ENCODE measurements at regions not wholly inside any gene's neighbourhood (a gene's known extent, or its start where the extent isn't known, plus 50 kb on each side); places are given as distances from the start of the nearest gene placed in this dataset.
"Not testable (repeated sequence)": the region's sequence is repeated elsewhere in the genome, so short reads cannot be mapped to it uniquely, and the experiment has no call there.

- DNase-seq: no peak
These were observed 100.2 kb downstream of the FBXO8 start for GRCh38 chr4:174183259-174183658.

DNA sequence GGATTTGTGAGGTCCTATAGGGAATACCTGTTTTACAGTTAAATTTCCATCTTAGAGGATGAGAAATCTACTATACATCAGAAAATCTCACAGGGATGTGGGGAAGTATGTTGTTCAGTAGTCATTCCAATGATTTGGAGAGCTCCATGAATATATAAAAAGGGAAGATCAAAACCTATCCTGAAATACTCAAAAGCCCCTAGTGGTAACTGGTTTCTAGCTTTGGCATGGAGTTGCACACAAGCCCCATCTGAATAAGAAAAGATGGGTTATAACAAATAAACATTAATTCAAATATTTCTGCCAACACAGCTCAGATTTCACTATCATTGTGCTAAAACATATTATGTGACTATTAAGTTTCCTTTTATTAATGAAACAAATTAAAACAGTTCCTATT lies 101.6 kb downstream of the FBXO8 start:
- no peak for DNase-seq

GRCh38 chr4:174177536-174177935 lies 105.9 kb downstream of the FBXO8 start:
- no peak for DNase-seq

- not testable (repeated sequence) for DNase-seq
These were observed 107.6 kb downstream of the FBXO8 start for GRCh38 chr4:174175836-174176235.

GRCh38 chr4:174173360-174173759 lies 110.1 kb downstream of the FBXO8 start:
- DNase-seq: no peak

- no peak for DNase-seq
These were observed 111.2 kb downstream of the FBXO8 start for GRCh38 chr4:174172274-174172673.

GRCh38 chr4:174170906-174171305 lies 112.6 kb downstream of the FBXO8 start:
- DNase-seq: no peak

GRCh38 chr4:174170091-174170490 lies 113.4 kb downstream of the FBXO8 start:
- no peak for DNase-seq

DNA sequence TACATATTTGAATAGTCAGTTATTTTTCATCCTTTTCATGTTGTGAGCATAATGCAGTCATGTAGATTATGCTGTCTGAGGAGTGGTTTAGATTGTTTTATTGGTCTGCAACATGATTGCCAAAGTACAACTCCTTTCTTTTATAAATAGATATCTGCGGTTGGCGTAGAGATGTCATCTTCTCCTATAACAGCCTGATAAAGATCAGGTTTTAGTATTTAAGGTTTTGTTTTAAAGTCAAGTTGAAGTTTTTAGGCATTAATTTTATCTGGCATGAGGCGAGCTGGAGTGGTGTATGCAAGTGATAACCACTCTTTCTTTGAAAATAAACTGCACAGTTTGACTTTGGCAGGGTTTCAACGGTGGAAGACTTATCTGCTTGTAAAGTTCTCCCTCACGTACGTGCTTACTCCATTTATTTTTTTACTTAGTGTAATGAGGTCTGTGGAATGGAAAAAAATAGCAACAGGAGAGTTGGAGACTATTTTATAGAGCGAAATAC lies 126.3 kb downstream of the FBXO8 start:
- no peak for DNase-seq

DNA sequence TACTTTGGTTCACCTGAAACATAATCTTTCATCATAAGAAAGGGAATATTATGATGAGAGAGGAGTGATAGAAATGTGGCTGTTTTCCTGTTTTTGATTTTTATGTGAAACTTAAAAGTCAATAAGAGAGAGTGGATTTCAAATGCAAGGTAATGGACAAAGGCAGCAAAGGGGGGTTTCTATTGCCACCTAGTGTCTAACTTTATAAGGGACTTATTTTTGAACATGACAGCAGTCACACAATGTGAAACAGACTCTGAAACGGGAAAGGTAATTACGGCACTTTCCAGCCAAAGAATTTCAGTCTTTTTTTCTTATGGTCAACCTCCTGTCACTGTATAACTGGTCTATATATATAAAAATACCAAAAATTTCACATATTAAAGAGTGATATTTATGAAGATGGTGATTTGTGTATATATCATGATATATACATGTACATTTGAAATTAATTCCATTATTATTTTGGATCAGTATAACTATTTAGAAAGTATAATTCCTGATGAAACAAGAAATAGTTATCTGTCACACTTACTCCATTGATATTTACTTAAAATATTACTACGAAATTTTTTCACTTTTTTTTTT lies 127.1 kb downstream of the FBXO8 start:
- DNase-seq: no peak

GRCh38 chr4:174154215-174154854 lies 129.1 kb downstream of the FBXO8 start:
- no peak for DNase-seq

DNA sequence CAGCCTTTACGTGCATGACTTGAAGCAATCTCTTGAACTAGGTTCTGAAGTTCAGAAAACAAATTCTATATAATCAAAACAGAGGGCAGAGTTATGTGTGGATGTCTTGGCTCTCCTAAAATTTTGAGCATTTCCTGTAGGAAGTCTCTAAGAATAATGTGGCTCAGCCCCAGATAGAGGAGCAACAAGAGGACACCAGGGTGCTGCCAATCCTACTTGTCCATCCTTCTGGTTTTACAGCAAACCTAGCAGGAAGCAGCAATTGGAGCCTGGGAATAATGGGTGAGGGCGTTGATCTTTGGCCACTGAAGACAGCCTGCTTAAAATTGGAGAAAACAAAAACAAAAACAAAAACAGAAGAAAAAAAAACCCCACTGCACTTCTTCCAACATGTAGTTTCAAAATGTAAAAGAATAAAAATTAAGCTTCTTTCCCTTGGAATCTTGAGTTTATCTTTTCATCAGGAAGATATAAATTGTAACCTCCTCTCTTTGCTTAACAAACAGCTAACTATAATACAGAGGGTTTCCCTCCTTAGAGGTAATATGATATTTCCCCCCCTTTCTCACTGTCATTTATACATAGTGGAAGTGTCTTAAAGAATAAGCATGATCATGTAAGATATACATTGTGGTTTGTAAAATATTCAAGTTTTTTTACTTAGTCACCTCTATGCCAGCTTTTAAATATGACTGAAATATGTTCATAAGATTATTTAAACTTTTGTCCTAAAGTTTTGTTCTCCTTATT lies 130.6 kb downstream of the FBXO8 start:
- no peak for DNase-seq

DNA sequence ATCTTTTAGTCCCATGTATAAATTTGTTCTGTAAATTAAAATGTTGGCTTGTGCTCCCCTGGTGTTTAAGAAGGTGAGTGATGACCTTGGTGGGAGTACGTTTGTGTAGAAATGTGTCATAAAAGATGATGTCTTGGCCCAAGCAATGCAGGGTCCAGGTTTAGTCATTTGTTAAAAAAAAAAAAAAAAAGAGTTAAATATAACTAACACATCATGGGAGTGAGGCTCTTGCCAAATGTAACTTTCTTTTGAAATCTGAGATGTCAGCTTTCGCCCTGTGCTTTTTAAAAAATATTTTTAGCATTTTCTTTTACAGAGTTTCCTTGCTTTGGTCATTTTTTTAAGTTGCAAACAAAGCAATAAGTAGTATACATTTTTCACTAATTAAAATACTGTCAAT lies 135.6 kb downstream of the FBXO8 start:
- no peak for DNase-seq

GRCh38 chr4:174144106-174144505 lies 139.4 kb downstream of the FBXO8 start:
- DNase-seq: no peak

- no peak for DNase-seq
These were observed 141.6 kb downstream of the FBXO8 start for GRCh38 chr4:174141876-174142275.

DNA sequence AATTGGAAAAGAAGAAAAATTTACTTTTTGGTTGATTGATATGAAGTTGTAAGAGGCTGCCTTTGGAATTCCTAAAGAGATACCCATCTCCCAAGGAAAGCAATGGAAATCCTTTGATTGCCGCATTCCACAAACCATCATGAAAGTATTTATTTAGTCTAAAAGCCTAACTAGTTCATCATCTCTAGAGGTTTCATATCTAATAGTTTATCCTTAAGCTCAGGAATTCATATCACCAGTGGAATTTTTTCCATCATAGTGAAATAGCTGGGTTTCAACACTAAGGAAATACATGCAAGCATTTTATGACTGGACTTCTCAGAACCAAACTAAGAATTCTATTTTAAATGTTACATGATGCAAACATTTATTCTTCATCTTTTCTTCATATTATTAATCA lies 144.9 kb downstream of the FBXO8 start:
- DNase-seq: no peak

GRCh38 chr4:174137698-174138097 lies 145.8 kb downstream of the FBXO8 start:
- no peak for DNase-seq

DNA sequence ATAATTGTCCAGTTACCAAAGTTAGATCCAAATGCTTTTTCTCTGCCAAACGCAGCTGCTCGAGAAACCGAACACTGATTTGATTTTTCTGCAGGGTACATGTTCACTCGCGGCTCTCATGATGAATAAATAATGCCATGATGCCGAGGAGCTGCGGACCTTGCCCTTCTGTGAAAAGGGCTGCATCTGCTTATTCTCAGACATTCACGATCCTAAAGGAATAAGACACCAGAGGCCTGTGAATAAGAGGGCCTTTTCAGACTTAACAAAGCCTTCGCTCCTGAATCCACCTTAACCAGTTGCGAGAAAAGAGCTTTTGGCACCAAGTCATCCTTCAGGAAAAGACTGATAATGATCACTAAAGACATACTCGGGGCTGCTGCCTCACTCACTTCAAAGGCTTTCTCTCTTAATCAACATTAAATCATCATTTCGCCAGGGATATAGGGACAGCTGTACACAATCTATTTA lies 147.5 kb downstream of the FBXO8 start:
- no peak for DNase-seq

- no peak for DNase-seq
These were observed 147.9 kb downstream of the FBXO8 start for GRCh38 chr4:174135530-174135929.

- DNase-seq: no peak
These were observed 149.1 kb downstream of the FBXO8 start for GRCh38 chr4:174134361-174134760.

DNA sequence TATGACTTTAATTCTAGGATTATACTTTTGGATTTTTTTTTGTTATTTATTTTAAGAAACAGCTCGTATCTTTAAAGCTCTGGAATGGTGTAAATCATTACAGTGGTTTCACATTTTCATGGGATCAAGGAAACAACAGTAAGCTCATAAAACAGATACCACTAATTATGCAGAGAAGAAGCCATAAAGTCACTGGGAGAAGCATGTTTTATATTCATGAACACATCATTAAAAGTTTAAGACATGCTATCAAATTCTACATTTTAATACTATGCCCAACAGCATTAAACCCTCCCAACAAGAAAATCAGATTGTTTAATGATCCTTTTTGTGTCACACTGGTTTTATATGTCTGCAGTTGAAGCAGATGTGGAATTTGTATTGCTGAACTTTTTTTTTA lies 149.9 kb downstream of the FBXO8 start:
- no peak for DNase-seq

DNA sequence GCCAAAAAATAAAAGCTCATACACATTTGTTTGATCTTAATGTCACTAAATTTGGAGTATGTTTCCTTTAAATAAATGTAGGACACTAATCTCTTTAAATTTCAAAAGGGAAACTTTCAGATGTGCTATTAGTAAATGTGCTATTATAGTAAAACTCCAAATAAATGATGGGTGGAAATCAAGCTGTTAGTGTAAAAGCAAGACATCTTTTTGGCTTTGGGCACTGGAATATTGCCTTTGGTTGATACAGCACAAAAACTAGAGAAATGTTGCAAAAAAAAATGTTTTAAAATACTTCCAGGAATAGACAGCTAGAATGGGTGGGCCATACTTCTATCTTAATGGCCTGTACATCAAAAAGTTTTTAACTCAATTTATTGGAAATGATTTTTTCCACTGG lies 151.6 kb downstream of the FBXO8 start:
- no peak for DNase-seq

DNA sequence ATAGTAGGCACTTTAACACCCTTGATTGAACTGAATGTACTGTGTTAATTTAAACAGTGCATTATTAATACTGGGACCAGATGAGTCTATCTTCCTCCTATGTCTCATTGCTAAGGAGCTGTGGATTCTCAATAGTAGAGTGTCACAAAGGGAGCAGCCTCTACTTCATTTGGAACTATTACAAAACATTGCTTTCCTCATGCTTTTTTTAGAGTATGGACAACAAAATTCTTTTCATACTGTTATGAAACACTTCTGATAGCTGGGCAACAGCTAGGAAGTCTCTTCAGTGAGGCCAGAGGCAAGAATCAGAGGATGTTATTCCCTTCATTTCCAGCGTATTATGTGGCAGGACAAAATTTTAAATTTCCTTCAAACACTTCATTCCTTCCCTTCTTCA lies 160.8 kb downstream of the FBXO8 start:
- no peak for DNase-seq

Measured in SIG-M5 (cell line).